ENCODE measurements at regions not wholly inside any gene's neighbourhood (a gene's known extent, or its start where the extent isn't known, plus 50 kb on each side); places are given as distances from the start of the nearest gene placed in this dataset.

GRCh38 chr14:101481557-101481956, 79.7 kb upstream of the DIO3 start:
- no peak for TF ChIP-seq GATA2 (IDR thresholded peaks at IDR 0.05; ENCODE audit: low read depth, low read length)
- TF ChIP-seq GATA3 (IDR thresholded peaks at IDR 0.05; ENCODE audit: low read depth, low read length), result no peak
